GM20431 (cell line): ENCODE measurements at regions not wholly inside any gene's neighbourhood (a gene's known extent, or its start where the extent isn't known, plus 50 kb on each side); places are given as distances from the start of the nearest gene placed in this dataset.

Experiments used
- in situ Hi-C: fragments of 300-500 bp; cut with MseI, MboI; formaldehyde crosslinking; loops from one replicate; pipeline ENCODE4 v1.15.0; 2020; ENCODE audit warnings: low sequenced_read_pairs; ENCODE audit not compliant: unreplicated experiment

DNA sequence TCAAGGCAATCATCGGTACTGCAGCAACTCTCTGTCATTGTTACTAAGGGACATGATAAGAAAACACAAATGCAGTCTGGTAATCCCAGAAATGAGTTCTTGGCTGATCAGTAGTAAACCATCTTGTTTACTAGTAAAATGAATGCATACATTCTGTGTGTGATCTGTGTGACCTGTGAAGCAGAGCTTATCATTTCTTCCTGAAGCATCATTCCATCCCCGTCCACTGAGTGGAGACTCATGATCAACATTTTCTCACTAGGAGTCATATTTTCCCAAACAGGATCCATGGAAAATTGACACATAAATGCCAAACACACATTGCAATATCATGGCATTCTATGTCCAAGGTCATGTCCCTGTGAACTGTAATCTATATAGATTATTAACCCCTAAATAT, 226.1 kb downstream of the ANKRD50 start:
- in situ Hi-C loops, result no loop called here

DNA sequence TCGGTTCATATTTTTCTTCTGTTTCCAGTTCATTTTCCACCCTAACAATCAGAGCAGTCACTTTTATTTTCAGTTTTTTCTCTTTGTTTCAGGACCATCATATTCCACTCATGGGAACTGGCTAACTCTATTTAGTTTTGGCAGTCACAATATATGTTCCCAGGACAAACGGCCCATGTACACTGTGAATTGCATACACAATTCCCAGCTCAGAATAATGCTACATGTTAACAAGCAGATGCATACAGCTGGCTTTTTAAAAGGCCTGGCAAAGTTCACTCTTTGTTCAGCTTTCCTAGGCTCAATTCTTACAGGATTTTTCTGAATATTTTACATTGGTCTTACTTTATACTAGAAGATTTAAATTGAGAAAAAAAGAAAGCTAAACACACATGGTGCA, 224.9 kb downstream of the ANKRD50 start:
- in situ Hi-C loops, result no loop called here

DNA sequence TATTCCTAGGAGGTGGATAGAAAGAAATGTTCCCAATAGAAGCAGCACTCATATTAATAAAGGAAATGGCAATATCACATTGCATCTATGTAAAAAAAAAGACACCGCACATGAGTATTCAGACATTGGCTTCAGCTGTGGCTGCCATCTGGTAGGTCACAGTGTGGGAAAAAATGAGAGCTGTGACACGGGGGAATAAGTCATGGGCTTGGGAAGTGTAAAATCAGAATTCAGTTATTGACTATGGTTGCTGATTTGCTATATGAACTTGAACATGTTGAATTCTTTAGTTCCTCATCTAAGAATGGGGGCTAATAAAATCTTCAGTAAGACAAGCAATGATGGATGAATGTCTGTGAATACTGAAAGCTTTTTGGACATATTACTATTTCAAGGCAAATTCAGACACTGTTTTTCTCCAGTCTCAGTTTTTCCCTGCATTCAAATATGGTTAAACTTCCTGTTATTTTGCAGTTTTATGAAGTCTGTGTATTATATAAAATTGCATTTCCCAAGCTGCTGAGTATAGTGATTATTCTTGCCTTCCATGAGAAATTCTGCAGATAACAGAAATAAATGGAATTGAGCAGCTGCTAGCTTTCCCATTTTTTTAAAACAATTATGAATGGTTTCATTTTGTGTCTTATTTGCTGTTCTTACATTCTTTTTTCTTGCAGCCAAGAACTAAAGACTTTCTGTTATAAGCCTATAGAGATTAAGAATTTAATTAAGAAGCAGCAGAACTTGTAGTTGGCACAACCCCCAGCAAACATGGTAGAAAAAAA, 221.0 kb downstream of the ANKRD50 start:
- in situ Hi-C loops, result no loop called here

DNA sequence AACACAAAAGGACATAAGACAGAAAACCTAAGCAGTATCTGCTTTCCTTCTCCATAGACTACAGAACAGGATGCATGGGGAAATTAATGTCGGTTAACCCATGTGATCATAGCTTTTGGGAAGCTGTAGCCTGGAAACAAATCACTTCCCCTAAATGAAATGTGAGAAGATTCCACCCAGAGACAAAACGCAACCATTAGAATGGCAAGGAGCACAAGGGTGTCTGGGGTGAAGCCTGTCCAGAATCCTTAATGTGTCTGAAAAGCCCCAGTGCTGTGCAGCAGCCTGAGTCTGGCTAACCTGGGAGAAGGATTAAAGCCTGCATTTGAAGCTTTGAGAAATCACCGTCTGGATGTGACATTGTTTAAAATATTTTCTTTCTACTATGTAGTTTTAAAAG, 213.3 kb downstream of the ANKRD50 start:
- in situ Hi-C loops, result no loop called here

DNA sequence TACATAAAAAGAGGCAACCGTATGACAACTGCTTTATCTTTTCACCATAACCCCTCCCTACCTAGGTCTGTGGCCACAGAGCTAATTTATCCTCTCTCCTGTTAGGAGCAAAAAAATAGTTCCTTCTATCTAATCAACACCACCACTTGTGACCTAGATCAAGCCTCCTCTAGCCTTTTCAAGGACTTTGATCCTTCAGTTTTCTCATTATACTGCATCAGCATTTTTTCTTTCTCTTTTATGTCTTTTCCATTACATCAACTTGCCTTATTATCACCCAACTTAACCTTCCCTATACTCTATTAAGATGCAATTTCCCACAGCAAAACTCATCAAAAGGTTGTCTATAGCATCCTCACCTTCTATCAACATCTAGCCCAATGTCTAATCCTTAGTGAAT, 211.0 kb downstream of the ANKRD50 start:
- in situ Hi-C loops, result no loop called here

DNA sequence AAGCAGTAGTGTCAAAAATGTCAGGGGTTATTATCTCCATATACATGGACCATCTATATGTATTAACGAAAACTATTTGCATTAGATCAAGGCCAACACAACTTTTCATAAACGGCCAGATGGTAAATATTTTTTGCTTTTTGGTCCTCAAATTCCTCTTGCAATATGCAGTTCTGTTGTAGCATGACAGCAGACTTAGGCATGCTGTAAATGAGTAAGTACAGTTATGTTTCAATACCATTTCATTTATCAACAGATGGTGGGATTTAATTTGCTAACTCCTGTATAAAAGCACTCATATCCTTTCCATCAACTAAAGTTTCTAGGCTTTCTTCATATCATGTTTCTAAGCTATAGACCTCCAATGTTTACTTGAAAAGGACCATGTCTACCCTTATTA, 208.1 kb downstream of the ANKRD50 start:
- in situ Hi-C loops, result no loop called here

DNA sequence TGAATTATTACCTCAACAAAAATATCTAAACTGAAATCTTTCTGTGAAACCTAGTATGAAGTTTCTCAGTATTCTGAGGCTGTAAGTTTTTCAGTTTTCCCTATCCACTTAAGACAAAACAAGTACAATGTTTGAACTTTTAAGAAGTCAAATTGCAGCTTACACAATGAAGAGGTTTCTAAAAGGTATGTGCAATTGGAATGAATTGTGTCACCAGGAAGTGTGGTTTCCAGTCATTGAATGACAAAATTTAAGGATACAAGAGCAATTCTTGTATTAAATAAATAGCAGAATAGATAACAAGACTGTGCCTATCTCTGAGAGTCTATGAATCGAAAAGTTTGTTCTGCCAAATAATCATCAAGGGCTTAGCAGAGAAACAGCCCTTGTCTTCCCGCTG, 207.3 kb downstream of the ANKRD50 start:
- in situ Hi-C loops, result no loop called here

DNA sequence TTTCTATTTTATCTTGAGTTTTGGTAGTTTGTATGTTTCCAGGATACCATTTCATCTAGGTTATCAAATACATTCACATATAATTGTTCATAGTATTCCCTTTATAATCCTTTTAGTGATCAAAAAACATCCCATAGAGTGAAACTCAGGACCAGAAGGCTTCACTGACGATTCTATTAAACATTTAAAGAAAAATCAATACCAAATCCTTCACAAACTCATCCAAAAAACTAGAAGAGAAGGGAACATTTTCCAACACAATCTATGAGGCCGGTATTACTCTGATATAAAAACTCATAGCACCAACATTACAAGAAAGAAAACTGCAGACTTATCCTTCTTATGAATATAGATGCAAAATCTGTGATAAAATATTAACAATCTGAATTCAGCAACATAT, 203.4 kb downstream of the ANKRD50 start:
- in situ Hi-C loops, result no loop called here

DNA sequence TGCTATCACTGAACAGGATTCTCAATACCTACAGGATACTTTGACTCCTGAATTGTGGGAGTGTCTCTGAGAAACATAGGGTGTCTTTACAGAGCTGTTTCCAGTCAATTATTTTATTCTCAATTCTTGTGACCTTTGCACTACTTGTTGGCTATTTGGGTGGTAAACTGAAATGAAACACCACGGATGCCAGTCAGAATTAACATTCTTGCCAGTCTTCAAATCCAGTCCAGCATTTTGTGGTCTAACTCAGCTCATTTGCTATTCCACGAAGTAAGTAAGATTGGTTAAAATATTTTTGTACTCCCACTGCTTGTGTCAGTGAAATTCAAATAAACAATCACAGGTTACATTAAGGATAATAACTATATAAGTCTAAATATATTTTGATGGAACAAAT, 197.9 kb downstream of the ANKRD50 start:
- in situ Hi-C loops, result no loop called here

DNA sequence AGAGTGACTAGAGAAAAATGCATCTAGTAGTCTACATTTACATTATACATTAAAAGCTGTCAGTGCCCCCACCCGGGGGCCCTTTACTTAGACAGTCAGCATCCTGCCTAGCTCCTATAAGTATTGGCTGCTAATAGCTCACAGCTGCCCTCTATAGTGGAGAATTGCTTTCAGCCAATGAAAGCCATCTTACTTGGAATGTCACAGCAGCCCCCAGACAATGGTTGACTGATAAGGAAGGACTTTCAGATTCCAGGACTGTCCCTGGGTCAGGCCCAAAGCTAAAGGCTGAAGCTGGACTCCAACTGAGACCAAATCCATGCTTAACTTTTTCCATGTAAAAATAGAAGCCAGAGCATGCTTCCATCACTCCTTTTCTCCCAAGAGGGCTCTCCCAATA, 196.9 kb downstream of the ANKRD50 start:
- in situ Hi-C loops, result no loop called here

DNA sequence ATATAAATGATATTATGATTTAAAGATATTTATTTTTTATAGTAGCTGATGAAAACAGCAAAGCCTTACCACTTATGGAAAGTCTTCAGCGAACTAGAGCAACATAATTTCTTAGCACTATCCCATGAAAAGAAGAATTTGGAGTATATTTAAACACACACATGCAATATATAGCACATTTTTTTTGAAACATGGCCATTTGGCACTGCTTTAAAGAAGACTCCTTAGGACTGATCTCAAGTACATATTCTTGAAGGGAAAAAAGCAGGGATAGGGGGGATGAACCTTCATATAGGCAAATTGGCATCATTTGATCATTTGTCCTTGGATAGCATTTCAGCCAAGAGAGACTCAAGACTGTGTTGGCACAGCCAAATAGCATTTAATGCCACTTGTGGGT, 193.3 kb downstream of the ANKRD50 start:
- in situ Hi-C loops, result no loop called here

DNA sequence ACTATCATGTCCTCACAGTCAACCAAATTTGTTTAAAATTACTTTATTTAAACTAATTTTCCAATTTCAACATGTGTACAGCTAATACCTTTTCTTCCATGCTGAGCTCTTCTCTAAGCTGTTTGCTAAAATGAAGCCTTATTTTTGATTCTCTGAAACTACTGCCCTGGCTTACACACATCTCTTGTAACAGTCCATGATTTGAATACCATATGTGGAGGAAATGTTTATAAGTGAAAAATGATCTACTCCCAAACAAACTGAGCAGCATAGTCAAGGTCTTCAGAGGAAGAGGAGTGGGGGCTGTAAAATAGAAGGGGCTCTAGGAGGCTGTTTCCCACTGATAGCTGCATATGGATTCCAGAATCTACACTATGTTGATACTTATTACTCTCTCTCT, 188.7 kb downstream of the ANKRD50 start:
- in situ Hi-C loops, result no loop called here

DNA sequence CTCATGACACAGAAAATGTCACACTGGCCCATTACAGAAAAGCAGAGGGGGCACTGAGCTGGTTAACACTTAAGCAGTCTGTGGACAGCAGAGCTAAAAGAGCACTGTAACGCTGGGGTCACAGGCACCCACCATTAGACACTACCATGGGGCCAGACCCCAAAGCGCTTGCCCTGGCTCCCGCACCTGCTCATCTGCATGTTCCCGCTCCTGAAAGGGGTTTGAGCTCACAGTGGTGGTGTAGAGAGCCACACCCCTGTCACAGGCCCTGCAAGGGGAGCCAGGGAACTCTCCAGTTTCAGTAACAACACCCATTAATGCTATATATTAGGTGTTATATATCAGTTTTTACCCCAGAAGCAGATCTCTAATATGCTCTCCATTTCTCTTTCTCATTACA, 187.0 kb downstream of the ANKRD50 start:
- in situ Hi-C loops, result no loop called here

DNA sequence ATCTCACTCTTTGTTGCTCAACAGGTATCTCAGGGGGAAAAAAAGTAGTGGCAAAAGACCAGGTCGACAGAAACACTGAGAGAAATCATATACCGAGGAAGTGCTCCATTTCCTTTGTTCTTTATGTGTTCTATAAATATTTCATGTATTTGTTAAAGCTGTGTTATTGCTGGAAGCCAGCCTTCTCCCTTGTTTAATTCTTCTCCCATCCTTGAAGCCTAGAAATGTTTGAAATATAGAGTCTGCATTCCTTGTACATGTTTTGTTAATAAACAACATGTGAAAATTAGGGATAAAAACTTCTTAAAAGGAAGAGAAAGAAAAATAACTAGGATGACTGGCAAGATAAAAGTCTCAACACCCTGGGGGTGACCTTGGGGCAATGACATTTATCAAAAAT, 186.2 kb downstream of the ANKRD50 start:
- in situ Hi-C loops, result no loop called here

DNA sequence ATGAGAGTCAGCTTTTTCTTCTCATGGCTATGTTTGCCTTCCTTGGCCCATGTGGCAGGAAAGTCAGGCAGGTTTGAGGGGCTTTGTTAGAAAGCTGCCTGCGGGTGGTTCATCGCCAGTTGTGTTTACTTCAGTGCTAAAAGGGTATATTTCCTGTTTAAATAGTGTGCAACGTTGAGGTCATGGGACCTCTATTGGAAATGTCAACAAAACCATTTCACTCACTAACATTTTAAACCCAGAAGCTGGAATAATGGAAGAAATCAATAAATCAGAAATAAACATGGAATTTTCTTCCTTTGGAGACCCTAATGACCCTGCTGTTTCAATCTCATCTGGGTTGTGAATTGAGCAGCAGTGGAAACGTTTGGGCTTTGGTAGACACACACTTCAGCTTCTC, 185.8 kb downstream of the ANKRD50 start:
- in situ Hi-C loops, result no loop called here

DNA sequence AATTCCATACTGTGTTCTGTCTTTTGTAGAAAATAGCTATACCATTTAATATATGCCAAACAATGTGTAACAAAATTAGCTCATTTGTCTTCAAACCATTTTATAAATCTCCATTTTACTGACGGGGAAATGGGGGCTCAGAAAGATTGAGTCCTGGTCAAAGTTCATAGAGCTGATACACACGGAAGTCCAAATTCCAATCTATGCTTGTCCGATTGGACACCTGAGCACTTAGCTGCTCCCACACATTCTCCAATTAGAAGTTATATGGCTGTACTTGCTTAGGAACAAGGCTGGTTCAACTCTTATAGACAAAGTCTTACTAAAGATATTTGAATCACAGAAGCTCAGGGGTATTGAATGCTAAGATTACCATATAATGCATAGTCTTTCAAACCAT, 185.2 kb downstream of the ANKRD50 start:
- in situ Hi-C loops, result no loop called here

DNA sequence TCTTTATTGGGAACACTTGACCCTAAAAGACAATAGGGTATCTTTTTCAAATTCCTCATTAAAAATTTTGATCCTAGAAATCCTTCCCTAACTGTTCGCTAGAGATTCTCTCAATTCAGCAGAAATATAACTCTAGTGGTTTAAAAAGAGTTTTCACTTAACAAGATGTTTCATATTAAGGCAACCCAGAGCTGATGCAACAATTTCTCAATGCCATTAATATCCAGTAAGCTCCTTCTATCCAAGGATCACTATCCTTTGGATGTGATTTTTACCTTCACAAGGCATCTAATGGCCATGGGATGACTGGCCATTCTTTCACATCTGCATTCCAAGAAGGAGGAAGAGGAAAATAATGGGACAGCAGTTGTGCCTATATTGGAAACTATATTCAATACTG, 183.4 kb downstream of the ANKRD50 start:
- in situ Hi-C loops, result no loop called here

DNA sequence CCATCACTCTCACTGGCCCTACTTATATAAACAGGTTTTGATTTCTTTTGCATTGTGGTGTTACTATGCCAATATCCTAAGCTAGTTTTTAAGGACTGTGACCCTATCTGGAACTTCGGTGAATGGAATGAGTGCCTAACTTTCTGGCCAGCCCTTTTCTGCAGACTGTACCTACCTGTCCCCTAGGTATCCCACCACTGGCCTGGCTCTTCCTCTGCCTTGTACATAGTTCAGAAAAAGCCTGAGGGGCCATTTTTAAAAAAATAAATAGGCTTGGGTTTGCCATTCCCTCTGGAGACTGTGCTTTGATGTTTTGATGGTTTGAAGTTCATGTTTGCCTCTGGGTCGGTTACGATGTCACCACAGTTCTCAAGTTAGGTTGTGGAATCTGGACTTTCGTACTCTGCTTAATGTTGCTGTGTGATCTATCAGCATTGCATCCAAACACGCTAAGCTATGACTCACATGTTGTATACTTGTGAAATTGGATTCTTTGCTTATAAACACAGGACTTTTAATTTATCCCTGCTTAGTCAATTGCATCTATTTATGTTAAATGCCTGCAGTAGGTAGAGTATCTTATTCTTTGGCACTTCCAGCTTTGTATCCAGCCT, 182.0 kb downstream of the ANKRD50 start:
- in situ Hi-C loops, result no loop called here

DNA sequence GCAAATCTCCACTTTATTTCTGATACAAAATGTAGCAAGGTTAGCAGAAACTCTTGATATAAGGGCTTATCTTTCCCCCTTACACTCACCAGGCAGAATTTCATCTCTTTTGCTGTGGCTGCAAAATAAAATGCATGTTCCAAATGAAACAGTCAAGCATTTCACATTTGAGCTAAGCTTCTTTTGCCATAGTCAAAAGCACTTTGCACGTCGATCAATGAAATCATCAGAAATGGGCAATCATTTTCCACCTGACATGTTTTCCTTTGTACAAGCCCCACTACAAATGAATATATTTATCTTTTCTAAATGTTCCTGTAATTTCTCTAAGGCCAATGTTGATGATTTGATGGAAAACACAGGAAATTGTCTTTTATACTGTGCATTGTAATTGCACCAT, 178.4 kb downstream of the ANKRD50 start:
- in situ Hi-C loops, result no loop called here

DNA sequence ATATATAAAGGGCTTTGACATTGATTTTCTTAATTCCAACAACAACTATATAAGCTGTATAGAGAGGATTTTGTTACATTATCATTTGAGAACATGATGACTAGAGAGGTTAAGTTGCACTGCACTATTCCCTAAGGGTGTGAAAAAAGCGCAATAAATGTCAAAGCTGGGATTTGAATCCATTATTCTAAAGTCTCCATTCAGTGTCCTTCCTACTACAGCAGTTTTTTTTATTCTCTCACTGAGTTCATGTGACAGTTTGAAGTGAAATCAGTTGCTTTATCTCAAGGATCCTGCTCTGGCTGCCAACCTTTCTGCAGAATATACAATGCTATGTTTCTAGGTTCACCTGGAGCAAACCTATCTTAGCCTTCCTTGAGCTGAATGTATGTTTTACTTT, 177.5 kb downstream of the ANKRD50 start:
- in situ Hi-C loops, result no loop called here

DNA sequence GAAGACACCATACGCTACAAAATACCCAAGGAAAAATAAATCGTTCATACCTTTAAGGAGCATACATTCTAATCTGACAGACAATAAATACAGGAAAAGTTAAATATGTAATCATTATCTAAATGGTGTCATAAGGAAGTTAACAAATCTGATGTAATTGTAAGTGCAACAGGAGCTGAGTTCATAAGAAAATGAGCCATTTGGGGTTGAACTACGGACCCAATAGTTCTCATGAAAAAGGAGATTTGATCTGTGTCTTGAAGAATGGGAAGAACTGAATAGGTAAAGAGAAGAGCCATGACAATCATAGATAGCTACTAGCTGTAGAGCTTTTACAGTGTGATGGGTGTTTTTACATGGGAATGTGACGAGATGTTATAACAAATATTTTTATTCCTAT, 175.6 kb downstream of the ANKRD50 start:
- in situ Hi-C loops, result no loop called here

DNA sequence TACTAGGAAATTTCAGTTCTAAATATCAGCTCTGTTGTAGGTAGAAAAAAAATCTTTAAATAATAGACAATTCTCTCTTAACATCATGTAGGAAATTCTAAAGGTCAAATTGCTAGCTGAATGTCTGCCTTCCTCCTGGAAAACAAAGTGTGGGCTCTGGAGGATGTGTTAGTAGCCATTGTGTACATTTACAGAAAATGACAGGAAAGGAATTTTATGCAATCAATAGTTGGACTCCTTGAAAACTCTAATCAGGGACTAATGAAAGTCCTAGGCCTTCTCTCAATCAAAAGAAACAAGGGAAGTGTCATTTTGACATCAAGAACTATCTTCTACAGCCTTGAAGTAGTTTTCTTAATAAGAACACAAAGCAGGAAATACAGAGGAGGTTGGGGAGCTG, 174.6 kb downstream of the ANKRD50 start:
- in situ Hi-C loops, result no loop called here
